NCI-H82 treated with DMSO at 0.1 percent for 48 hours (cell line): ENCODE measurements at regions not wholly inside any gene's neighbourhood (a gene's known extent, or its start where the extent isn't known, plus 50 kb on each side); places are given as distances from the start of the nearest gene placed in this dataset.
"Not testable (repeated sequence)": the region's sequence is repeated elsewhere in the genome, so short reads cannot be mapped to it uniquely, and the experiment has no call there.

ENCODE experiments used
- DNase-seq: peaks from one replicate; lab custom pipeline; 2025; ENCODE audit not compliant: unreplicated experiment; lab: John Stamatoyannopoulos, UW

DNA sequence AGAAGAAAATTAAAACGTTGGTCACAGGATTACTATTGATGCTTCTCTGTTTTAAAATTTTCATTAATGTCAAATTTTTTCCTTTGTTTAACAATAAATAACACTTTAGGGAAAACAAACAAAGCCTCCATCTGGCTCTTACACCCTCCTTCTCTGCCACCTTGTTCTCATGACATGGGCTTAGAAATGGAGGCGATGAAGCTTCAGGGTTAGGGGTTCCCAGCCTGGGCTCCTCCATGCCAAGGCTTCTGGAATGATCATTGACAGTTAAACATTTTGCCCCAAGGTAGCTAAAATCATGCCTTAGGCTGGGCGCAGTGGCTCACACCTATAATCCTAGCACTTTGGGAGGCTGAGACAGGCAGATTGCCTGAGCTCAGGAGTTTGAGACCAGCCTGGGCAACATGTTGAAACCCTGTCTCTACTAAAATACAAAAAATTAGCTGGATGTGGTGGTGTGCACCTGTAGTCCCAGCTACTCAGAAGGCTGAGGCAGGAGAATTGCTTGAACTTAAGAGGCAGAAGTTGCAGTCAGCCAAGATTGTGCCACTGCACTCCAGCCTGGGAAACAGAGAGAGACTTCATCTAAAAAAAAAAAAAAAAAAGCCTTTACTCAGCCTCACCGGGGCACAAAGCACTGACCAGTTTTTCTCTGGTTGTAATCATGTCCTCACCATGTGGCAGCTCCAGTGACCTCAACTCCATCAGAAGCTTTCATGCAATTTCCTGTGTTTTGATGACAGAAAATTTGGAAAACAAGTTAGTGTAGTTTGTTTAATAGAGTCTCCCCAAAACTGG is 125.1 kb downstream of the MYCN start:
- DNase-seq, result not testable (repeated sequence)

DNA sequence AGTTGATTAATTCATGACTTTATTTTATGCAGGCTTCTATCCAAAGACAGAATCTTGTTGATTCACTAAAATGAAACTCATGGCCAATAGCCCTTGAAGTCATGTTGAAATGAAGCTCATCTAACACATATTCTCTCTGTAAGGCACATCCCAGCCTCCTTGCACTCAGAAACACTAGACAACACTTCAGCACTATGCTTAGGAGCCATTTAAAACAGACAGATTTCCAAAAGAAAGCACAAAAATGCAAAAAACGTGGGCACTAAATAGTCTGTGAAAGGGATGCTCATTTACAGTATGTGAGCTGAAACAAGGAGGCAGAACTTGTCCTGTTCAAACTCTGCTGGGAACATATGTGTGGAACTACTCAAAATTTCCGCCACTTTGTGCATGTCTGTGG is 124.4 kb downstream of the MYCN start:
- no peak for DNase-seq

DNA sequence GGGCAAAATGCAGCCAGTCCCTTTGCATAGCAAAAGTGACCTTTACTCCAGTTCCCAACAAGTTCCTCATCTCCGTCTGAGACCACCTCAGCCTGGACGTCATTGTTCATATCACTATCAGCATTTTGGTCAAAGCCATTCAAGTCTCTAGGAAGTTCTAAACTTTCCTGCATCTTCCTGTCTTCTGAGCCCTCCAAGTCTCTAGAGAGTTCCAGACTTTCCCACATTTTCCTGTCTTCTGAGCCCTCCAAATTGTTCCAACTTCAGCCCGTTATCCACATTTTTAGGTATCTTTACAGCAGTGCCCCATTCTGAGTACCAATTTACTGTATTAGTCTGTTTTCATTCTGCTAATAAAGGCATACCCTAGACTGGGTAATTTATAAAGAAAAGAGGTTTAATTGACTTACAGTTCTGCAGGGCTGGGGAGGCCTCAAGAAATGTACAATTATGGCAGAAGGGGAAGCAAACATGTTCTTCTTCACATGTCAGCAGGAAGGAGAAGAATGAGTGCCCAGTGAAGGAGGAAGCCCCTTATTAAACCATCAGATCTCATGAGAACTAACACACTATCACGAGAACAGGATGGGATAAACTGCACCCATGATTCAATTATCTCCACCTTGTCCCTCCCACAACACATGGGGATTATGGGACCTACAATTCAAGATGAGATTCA is 123.7 kb downstream of the MYCN start:
- no peak for DNase-seq

DNA sequence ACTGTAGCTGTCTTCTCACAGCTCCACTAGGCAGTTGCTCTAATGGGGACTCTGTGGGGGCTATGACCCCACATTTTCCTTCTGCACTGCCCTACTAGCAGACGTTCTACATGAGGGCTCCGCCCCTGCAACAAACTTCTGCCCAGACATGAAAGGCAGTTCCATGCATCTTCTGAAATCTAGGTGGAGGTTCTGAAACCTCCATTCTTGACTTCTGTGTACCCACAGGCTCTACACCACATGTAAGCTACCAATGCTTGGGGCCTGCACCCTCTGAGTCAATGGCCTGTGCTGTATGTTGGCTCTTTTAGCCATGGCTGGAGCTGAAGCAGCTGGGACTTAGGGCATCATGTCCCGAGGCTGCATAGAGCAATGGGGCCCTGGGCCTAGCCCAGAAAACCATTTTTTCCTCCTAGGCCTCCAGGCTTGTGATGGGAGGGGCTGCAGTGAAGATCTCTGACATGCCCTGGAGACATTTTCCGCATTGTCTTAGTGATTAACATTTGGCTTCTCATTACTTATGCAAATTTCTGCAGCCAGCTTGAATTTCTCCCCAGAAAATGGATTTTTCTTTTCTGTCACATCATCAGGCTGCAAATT is 123.0 kb downstream of the MYCN start:
- DNase-seq, result no peak

DNA sequence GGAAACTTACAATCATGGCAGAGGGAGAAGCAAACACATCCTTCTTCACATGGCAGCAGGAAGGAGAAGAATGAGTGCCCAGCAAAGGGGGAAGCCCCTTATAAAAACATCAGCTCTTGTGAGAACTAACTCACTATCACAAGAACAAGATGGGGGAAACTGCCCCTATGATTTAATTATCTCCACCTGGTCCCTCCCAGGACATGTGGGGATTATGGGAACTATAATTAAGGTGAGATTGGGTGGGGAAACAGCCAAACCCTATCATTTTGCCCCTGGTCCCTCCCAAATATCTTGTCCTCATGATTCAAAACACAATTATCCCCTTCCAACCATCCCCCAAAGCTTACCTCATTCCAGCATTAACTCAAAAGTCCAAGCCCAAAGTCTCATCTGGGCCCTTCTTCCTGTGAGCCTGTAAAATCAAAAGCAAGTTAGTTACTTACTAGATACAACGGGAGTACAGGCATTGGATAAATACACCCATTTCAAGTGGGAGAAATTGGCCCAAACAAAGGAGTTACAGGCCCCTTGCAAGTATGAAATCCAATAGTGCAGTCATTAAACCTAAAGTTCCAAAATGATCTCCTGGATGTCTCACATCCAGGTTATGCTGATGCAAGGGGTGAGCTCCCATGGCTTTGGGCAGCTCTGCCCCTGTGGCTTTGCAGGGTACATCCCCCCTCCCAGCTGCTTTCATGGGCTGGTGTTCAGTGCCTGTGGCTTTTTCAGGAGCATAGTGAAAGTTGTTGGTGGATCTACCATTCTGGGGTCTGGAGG is 122.3 kb downstream of the MYCN start:
- DNase-seq, result no peak

DNA sequence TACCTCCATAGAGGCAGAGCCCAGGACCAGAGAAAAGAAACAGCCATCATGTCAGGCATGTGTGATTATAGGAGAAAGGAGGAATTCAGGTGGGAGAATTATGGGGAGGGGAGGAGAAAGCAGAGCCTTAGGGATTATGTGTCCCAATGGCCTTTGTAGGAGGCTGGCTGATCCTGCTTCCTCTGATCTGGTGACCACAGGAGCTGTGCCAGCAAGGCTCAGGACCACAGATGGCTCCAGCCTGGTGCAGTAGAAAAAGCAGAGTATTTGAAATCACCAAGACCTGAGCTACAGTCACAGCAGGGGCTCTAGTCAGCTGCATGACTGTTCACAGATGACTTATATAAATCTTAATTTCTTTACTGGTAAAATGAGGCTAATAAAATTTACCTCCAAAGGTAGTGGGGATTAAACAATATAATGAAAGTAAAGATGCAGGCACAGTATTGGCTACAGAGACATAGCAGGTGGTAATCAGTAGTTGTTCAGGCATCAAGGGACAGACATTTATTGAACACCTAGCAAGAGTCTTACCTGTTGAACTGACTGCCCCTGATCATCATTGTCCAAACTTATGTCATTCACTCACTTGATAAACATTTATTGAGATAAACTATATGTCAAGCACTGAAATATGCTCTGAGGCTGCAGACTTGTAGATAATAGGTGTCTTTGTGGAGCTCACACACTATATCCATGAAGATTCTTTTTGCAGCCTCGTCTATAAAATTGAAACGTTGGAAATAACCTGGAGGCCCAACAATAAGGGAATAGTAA is 121.3 kb downstream of the MYCN start:
- DNase-seq, result no peak

DNA sequence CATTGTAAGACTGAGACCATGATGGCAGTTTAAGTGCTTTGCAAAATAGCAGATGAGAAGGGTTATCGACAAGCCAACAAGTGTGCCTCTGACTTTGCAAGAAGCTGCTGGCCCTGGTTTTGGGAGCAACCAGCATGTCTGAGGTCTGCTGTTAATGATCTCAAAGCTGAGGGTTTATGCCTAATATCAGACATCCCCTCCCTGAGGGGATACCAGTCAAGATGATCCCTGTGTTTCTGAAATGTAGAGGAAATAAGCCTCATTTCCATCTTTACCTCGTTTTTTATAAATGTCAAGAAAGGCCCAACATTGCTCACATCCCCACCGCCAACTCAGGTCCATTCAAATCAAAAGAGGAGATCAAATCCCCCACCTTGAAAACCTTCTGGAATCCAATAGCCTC is 120.6 kb downstream of the MYCN start:
- DNase-seq, result no peak

DNA sequence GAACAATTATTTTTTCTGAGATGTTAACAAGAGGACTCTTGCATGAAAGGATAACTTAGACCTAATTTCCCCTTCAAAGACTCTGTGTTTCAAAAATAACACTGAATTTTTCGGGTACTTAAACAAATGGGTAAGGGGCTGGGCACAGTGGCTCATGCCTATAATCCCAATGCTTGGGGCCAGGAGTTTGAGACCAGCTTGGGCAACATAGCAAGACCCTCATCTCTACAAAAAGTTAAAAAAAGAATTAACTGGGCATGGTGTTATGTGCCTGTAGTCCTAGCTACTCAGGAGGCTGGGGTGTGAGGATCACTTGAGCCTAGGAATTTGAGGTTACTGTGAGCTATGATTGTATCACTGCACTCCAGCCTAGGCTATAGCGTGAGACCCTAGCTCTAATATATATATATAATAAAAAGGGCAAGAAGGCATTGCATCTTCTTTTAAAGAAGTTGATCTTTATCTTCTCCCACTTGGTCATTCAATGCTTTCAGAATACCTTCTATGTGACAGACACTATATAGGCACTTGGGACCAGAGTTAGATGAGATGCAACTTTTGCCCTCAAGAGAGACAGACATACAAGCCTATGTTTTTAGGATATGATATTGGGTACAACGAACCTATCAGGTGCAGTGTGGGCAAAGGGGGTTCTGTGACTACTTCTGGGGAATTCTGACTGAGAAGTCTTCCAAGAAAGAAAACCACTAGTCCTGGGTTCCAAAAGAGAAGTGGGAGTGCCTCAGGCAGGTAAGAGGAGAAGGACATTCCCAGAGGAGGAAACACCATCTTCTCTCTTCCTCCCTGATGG is 120.0 kb downstream of the MYCN start:
- no peak for DNase-seq

DNA sequence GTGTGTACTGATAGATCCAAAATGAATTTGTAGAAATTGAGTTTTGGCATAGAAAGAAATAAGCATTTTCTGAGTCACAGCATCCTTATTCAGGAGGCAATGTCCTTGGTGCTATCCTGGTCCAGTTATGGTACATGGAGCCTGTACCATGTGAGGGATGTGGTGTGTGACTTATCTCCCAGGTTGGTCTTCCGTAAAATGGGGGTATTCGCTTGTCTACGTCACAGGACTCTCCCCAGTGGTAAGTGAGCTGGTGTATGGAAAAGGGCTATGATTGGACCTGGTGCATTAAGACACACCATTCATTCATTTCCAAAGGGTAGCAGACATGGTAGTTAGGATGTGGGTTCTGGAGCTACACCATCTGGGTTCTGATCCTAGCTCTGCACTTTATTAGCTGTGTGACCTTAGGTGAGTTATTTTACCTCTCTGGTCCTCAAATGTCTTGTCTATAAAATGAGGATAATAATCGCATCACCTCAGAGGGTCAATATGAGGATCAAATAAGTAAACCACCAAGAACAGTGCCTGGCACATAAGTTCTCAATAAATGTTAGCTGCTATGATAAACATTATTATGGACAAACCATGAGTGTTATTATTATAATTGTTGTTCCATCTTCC is 119.2 kb downstream of the MYCN start:
- DNase-seq, result no peak

DNA sequence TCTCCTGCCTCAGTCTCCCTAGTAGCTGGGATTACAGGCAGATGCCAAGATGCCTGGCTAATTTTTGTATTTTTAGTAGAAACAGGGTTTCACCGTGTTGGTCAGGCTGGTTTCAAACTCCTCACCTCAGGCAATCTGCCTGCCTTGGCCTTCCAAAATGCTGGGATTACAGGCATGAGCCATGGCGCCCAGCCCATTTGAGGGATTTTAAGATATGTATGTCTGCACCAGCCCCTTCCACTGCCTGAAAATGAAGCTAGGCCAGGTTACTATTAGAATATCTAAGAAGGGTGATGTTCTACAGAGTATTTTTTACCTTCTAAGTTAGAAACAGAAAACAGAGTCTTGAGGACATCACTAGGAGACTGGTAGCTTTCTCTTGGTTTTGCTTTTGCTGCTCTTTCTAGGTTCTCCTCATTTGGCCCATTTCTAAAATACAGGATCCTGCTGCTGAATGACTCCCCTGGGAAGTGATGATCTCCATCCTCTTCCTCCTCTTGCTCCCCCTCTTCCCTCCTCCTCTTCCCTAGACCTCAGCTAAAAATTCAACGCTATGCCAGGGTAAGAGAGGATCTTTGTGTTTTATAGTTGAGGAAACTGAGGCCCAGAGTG is 118.5 kb downstream of the MYCN start:
- no peak for DNase-seq

DNA sequence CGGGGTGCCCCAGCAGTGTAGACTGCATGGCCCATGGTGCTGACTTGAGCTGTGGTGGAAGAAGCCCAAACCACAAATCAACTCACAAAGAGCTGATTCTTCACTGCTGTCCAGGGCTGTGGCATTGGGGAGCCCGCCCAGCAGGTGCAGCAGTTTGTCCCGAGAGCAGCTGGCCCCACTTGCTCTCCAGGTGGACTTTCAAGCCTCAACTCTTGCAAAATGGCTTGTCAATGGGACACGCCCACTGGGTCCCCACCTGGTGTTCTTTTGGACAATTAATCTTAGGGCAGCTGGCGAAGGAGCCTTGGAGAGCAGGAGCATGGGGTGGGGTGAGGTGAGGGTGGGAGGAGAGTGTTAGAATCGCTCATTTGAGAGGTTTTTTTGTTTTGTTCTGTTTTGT is 117.9 kb downstream of the MYCN start:
- DNase-seq, result no peak

DNA sequence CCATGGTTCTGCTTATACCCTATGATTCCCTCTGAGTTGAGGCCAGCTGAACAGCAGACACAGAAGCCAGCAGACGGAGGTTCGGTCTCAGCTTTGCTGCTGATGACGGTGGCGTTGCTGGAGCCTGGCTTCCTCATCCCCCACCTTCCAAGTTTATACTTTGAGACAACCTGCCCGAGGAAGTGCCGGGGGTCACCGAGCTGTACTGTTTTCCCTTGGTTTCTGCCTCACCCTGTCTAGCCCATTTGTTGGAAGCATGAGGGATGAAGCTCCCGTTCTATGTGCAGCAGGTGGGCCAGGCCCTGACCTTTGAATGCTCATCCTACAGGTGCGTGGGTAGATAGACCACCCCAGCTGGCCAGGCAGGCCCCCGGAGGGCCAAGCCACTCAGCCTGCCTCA is 117.3 kb downstream of the MYCN start:
- DNase-seq, result no peak

DNA sequence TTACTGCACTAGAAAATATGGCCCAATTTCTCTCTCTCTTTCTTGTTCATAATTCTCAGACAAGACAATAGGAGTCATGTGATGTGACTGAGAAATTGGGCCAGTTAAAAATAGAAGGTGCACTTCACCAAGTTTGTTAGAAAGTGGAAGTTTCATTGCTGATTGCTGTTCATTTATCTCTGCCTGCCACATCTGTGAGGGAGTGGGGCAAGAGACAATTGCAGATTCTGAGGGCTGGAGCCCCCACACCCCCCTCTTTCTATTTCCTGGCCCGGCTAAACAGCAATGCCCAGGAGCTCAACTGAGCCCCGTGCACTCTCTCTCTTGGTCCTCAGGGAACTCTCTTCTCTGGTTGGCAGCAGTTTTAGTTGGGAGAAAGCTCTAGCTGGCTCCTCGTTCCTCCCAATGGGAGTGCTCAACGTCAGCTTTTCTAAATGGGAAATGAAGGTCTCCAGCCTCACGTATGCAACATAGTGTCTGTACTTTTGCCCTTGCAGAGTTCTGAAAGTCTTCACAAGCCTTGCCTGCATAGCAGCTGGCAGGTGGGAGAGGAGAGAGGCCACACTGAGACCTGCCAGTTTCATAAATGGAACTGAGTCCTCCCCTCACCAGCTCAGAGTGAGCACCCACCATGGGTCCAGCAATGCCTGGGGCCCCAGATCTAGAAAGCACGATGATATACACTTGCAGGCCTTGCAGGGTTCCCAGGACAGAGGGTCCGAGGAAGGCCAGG is 115.7 kb downstream of the MYCN start:
- no peak for DNase-seq

DNA sequence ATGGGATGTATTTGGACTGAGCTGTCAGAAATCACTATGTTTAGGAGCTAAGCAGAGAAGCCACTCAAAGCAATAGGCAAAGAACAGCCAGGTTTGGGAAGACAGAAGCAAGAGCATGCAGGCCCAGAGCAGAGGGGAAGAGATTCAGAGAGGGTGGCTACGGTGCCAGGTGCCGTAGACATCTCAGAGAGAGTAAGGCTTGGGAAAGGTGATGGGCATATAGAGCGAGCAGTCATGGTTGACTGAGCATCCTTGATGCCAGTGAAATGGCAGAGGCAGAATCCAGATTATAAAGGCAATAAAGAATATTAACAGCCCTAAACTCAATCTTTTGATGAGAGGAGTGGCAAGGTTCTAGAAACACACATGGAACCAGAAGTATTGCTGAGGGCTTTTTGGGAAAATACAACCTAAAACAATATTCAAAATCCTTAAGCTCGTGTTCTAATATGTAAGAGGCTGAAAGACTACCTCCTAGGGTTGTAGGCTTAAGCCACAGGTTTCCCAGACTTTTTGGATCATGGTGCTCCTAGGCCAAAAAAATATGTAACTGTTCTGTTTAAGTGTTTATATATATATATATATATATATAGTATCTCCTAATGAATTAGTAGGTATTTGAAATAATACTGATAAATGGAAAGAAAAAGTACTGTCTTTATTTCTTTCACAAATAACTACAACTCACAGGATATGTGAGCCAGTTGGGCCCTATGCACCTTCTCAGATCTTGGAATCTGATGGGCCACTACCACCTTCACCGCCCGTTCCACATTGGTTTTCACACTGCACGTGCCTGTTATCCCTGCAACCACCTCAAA is 113.3 kb downstream of the MYCN start:
- no peak for DNase-seq

DNA sequence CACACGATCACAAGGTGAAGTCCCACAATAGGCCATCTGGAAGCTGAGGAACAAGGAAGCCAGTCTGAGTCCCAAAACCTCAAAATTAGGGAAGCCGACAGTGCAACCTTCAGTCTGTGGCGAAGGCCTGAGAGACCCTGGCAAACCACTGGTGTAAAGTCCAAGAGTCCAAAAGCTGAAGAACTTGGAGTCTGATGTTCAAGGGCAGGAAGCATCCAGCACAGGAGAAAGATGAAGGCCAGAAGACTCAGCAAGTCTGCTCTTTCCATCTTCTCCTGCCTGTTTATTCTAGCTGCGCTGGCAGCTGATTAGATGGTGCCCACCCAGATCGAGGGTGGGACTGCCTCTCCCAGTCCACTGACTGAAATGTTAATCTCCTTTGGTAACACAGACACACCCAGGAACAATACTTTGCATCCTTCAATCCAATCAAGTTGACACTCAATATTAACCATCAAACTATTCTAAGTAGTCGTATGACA is 112.3 kb downstream of the MYCN start:
- DNase-seq, result not testable (repeated sequence)

DNA sequence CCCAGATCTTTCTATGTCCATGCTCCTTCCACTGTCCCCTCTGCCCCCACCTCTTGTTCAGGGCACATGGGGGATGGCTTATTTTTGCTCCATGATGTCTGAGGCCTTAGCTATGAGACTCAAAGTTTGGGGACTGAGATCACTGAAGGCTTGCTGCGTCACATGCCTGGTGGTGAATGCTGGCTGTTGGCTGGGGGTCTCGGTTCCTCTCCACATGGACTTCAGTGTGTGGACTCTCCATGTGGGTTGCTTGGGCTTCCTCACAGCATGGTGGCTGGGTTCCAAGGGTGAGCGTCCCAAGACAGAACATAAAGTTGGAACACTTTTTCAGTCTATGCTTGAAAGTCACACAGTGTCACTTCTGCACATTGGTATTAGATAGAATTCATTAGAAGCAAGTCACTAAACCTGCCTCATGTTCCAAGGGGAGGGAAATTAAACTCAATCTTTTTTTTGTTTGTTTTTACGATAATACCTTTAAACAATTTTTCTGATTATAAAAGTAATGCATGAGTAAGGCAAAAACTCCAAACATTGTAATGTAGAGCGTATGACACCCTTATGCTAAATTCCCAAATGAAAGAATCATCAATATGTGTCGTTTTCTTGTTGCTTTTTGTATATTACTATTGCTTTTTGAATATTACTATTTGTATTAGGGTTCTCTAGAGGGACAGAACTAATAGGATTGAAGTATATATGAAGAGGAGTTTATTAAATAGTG is 111.7 kb downstream of the MYCN start:
- DNase-seq, result no peak
